ENCODE measurements at regions not wholly inside any gene's neighbourhood (a gene's known extent, or its start where the extent isn't known, plus 50 kb on each side); places are given as distances from the start of the nearest gene placed in this dataset.

GRCh38 chr2:134776836-134777235 is 58.0 kb upstream of the TMEM163 start:
- ChIA-PET CTCF (no interaction called here), POLR2A (ENCODE audit: low non-redundant PET) (no interaction called here)
- TF ChIP-seq, protein P1, sequence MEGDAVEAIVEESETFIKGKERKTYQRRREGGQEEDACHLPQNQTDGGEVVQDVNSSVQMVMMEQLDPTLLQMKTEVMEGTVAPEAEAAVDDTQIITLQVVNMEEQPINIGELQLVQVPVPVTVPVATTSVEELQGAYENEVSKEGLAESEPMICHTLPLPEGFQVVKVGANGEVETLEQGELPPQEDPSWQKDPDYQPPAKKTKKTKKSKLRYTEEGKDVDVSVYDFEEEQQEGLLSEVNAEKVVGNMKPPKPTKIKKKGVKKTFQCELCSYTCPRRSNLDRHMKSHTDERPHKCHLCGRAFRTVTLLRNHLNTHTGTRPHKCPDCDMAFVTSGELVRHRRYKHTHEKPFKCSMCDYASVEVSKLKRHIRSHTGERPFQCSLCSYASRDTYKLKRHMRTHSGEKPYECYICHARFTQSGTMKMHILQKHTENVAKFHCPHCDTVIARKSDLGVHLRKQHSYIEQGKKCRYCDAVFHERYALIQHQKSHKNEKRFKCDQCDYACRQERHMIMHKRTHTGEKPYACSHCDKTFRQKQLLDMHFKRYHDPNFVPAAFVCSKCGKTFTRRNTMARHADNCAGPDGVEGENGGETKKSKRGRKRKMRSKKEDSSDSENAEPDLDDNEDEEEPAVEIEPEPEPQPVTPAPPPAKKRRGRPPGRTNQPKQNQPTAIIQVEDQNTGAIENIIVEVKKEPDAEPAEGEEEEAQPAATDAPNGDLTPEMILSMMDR (conservative IDR thresholded peaks at IDR 0.05; ENCODE audit: low read depth) = no peak
- DNase-seq (ENCODE audit: low spot score) = no peak
- H3K27ac ChIP-seq = no peak overlapping the region

DNA sequence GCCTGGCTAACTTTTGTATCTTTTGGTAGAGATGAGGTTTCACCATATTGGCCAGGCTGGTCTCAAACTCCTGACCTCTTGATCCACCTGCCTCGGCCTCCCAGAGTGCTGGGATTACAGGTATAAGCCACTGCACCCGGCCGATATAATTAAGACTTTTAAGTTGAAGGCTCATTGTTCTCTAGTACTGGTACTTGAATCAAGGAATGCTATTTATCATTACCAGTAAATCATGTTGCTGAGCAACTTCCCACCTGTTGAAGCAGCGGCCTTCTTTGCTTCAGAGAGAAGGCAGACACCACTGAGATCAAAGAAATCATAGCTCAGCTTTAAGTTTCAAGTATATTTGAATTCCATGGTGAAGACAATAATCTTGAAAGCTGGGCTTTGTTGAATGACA is 58.8 kb upstream of the TMEM163 start:
- H3K27ac ChIP-seq = no peak overlapping the region
- DNase-seq (ENCODE audit: low spot score) = no peak
- ChIA-PET POLR2A (ENCODE audit: low non-redundant PET) (no interaction called here), CTCF (interaction anchor here (0.7 kb wide), 2 partner anchors 19 to 31 kb away, joined by 3 to 5 read pairs; no protein-coding TSS in a partner anchor)
- TF ChIP-seq, protein P1 (conservative IDR thresholded peaks at IDR 0.05; ENCODE audit: low read depth) = no peak

- no peak overlapping the region for H3K27ac ChIP-seq
- TF ChIP-seq, protein P1 (conservative IDR thresholded peaks at IDR 0.05; ENCODE audit: low read depth) = no peak
- ChIA-PET POLR2A (ENCODE audit: low non-redundant PET) (no interaction called here), CTCF (no interaction called here)
- no peak for DNase-seq (ENCODE audit: low spot score)
Observed at GRCh38 chr2:134778372-134778771, 59.6 kb upstream of the TMEM163 start.

DNA sequence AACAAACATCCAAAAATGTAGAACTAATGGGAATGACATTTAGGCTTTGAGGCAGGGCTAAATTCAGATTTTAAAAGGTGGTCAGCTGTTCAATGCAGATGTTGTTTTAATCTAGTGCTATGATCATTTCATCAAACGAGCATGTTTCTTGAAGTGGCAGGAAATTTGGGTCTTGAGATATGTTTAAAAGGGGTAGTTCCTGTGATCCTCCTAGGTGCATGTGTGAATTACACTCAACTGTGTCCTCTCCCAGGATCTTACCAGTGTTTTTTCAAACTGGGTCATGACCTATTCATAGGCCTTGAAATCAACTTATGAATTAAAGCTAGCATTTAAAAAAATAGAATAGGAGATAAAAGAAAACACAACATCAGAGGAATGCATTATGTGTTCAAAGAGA is 57.4 kb upstream of the ACMSD start:
- POLR2A ChIA-PET (ENCODE audit: low non-redundant PET) = no interaction called here
- no peak for DNase-seq (ENCODE audit: low spot score)
- CTCF ChIA-PET = interaction anchor here (0.6 to 0.7 kb wide), 2 partner anchors 72 to 1423 kb away, joined by 4 read pairs; no protein-coding TSS in a partner anchor
- TF ChIP-seq, protein P1 (conservative IDR thresholded peaks at IDR 0.05; ENCODE audit: low read depth) = no peak
- H3K27ac ChIP-seq = no peak overlapping the region

DNA sequence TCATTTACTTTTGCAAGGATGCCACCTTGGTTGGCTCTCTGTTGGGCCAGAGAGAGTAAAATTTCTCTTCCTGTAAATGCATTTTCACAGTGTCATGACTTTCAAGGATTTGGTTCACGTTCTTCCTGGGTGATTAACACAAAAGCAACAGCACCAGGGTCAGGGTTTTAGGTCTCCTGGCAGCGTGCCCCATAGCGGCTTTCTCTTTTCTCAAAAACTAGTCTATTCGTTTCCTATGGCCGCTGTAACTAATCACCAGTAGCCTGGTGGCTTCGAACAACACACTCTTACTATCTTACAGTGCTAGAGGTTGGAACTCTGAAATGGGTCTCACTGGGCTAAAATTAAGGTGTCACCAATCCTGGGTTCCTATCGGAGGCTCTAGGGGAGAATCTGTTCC is 56.3 kb upstream of the ACMSD start:
- TF ChIP-seq, protein P1 (conservative IDR thresholded peaks at IDR 0.05; ENCODE audit: low read depth) = no peak
- DNase-seq (ENCODE audit: low spot score) = no peak
- H3K27ac ChIP-seq = no peak overlapping the region
- ChIA-PET POLR2A (ENCODE audit: low non-redundant PET) (no interaction called here), CTCF (no interaction called here)

DNA sequence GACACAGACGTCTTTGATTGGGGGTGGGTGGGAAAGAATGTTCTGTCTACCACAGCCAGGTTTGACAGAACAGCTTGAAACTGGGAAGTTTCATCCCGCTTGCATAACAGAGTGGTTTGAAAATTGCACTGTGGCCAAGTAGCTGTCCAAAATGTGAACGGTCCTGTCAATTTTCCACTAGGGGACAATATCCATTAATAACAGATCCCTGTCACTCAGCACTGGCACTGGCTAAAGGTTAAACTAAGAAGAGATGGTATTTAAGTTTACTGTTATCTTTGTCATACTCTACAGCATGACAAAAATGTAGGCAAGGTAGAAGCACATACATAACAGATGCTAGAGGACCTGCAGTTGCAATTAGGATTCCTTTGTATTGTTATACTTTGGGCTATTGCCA is 55.6 kb upstream of the ACMSD start:
- TF ChIP-seq, protein P1 (conservative IDR thresholded peaks at IDR 0.05; ENCODE audit: low read depth) = no peak
- ChIA-PET POLR2A (ENCODE audit: low non-redundant PET) (no interaction called here), CTCF (interaction anchor here (0.7 kb wide), 1 partner anchor 28 kb away, joined by 3 read pairs; no protein-coding TSS in a partner anchor)
- no peak overlapping the region for H3K27ac ChIP-seq
- DNase-seq (ENCODE audit: low spot score) = no peak

DNA sequence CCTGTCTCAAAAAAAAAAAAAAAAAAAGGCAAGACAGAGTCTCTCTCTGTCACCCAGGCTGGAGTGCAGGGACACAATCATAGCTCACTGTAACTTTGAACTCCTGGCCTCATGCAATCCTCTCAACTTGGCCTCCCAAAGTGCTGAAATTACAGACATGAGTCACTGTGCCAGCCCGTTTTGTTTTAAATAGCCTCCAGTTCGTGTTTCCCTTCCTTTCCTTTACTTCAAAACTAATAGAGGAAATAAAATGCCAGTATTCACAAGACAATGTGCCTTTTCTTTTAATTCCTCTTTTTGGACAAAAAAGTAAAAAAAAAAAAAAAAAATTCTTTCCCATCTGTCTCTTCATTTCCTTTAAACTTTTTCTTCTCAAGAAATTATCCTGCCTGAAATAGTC is 54.5 kb upstream of the ACMSD start:
- no peak overlapping the region for H3K27ac ChIP-seq
- DNase-seq (ENCODE audit: low spot score) = no peak
- TF ChIP-seq, protein P1 (conservative IDR thresholded peaks at IDR 0.05; ENCODE audit: low read depth) = no peak
- CTCF ChIA-PET = no interaction called here
- POLR2A ChIA-PET (ENCODE audit: low non-redundant PET) = interaction anchor here (0.7 kb wide), 1 partner anchor 99 kb away, joined by 3 read pairs; no protein-coding TSS in a partner anchor

Measured in RWPE1 (cell line).